Choroid plexus epithelial cell (primary cell): ENCODE measurements at regions not wholly inside any gene's neighbourhood (a gene's known extent, or its start where the extent isn't known, plus 50 kb on each side); places are given as distances from the start of the nearest gene placed in this dataset.

Experiments
- DNase-seq: peaks from one replicate; pipeline ENCODE4 v3.0.0-alpha.2; 2010; ENCODE audit warnings: low read depth
- H3K4me3 ChIP-seq: 2 replicates; pipeline ENCODE4 v1.5.1; 2011; ENCODE audit warnings: low read depth, mild to moderate bottlenecking, control low read depth, low read length, moderate library complexity
- TF ChIP-seq, protein P1 (sequence below): conservative IDR thresholded peaks from 2 replicates; pipeline ENCODE4 v1.5.1; 2011; ENCODE audit warnings: low read depth, mild to moderate bottlenecking, control low read depth, inconsistent platforms, low read length, moderate library complexity

DNA sequence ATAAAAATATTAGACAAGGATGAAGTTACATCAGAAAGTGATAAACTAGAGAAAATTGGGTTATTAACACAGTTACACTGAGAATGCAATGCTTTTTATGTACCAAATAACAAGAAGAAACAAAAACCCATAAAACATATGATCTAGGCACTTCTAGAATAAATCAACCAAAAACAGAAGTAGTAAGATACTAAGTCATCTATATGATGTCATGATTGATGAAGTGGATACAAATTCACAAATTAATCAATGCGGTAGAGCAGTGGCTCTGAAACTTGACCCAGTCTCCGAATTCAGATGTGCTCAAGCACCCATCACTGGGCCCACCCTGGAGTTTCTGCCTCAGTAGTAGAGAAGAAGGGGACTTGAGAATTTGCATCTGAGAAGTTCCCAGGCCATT lies 112.1 kb upstream of the SSTR4 start:
- DNase-seq, result no peak
- TF ChIP-seq, protein P1, sequence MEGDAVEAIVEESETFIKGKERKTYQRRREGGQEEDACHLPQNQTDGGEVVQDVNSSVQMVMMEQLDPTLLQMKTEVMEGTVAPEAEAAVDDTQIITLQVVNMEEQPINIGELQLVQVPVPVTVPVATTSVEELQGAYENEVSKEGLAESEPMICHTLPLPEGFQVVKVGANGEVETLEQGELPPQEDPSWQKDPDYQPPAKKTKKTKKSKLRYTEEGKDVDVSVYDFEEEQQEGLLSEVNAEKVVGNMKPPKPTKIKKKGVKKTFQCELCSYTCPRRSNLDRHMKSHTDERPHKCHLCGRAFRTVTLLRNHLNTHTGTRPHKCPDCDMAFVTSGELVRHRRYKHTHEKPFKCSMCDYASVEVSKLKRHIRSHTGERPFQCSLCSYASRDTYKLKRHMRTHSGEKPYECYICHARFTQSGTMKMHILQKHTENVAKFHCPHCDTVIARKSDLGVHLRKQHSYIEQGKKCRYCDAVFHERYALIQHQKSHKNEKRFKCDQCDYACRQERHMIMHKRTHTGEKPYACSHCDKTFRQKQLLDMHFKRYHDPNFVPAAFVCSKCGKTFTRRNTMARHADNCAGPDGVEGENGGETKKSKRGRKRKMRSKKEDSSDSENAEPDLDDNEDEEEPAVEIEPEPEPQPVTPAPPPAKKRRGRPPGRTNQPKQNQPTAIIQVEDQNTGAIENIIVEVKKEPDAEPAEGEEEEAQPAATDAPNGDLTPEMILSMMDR, result no peak
- no peak overlapping the region for H3K4me3 ChIP-seq

GRCh38 chr20:22924046-22924737 lies 110.9 kb upstream of the SSTR4 start:
- DNase-seq, result no peak
- TF ChIP-seq, protein P1, result no peak
- H3K4me3 ChIP-seq, result no peak overlapping the region

DNA sequence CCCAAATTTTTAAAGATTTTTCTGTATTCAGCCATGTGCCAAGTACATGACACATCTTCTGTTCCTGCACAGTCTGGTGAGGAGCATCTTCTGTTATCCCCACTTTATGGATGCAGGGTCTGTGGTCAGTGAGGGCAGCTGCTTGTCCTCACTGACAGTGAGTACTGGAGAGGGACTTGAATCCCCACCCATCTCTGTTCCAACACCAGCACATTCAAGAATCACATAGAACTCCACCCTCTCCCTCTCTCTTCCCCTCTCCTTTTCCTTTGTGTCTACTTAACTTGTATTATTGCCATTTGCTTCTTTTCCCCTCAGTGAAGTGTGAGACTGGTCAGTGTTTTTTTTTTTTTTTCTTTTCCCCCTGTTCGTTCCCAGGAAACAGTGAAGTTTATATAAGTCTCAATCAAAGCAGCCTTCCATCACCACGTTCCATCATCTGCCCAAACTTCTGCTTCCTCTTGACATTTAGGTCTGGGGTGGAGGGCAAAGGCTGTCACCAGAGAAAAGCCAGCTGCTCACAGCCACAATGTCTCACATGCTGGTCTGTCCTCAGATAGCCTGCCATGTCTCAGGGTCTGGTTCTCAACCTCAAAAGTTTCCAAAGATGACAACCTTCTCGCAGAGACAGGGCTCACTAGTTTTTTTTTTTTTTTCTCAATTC lies 110.0 kb upstream of the SSTR4 start:
- TF ChIP-seq, protein P1, result no peak
- no peak overlapping the region for H3K4me3 ChIP-seq
- DNase-seq, result no peak

GRCh38 chr20:22925613-22925983 lies 109.5 kb upstream of the SSTR4 start:
- no peak overlapping the region for H3K4me3 ChIP-seq
- no peak for DNase-seq
- TF ChIP-seq, protein P1, result no peak

DNA sequence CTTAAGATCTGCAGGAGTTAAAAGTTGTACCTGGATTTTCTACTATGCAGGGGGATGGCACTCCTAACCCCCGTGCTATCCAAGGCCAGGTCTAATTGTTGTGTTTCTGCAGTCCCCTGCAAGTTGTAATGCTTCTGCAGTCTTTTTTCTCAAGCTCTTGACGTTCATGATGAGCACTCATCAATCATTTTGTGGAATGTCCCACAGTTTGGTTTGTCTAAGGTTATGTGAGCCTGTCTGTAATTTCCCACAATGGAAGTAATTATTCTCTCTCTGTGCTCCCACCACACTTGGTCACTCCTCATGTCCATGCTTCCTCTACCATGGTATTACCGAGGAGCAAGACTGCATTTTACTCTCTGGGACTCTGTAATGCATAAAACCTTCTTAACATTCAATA lies 107.6 kb upstream of the SSTR4 start:
- no peak for DNase-seq
- TF ChIP-seq, protein P1, result no peak
- H3K4me3 ChIP-seq, result no peak overlapping the region

GRCh38 chr20:22928679-22929078 lies 106.4 kb upstream of the SSTR4 start:
- TF ChIP-seq, protein P1, result no peak
- H3K4me3 ChIP-seq, result no peak overlapping the region
- DNase-seq, result no peak

GRCh38 chr20:22929661-22930060 lies 105.5 kb upstream of the SSTR4 start:
- no peak overlapping the region for H3K4me3 ChIP-seq
- TF ChIP-seq, protein P1, result no peak
- no peak for DNase-seq
